HCT116 (cell line): ENCODE measurements at regions not wholly inside any gene's neighbourhood (a gene's known extent, or its start where the extent isn't known, plus 50 kb on each side); places are given as distances from the start of the nearest gene placed in this dataset.

Source experiments
- ATAC-seq: fragments of 200-7000 bp; cut with Tn5 transposase; 2 replicates; pipeline ENCODE4 v1.9.1; 2020; ENCODE audit warnings: mild to moderate bottlenecking, moderate library complexity
- BruUV-seq: library from RNA; stranded (reverse); fragments of 400-500 nt; replicated peaks from 2 replicates; lab custom pipeline; 2021; lab: Mats Ljungman, UMichigan
- CTCF ChIA-PET: fragments of 300-600 bp; sonication (Branson Sonifier 250); formaldehyde crosslinking; loops from one replicate; lab custom pipeline; 2021; ENCODE audit warnings: antibody characterized with exemption; lab: Charles Lee
- POLR2A ChIA-PET: fragments of 300-600, 350-600 bp; sonication (Branson Sonifier 250); formaldehyde crosslinking; loops from one replicate; lab custom pipeline; 2021; ENCODE audit warnings: antibody characterized with exemption; lab: Charles Lee
- RAD21 ChIA-PET, 2 experiments: fragments of 300-600 bp; sonication (Branson Sonifier 250); formaldehyde crosslinking; loops; one replicate each; lab custom pipeline; 2023; ENCODE audit warnings: low total read pairs in 2 of 2; ENCODE audit not compliant: uncharacterized antibody in 2 of 2, unreplicated experiment in 2 of 2, low non-redundant PET in 1 of 2; lab: Charles Lee
- DNase-seq: peaks from one replicate; pipeline ENCODE4 v3.0.0-alpha.2; 2010; ENCODE audit warnings: low read depth, low spot score
- H2AFZ ChIP-seq: fragments of 200-600 bp; shearing (Covaris generic), sonication (generic); 2 replicates; pipeline ENCODE4 v1.6.1; 2017; ENCODE audit warnings: low read depth, mixed run types, mixed read lengths, antibody characterized with exemption, low read length; ENCODE audit not compliant: poor library complexity, severe bottlenecking
- H3K27ac ChIP-seq: 2 replicates; pipeline ENCODE4 v1.5.1; 2012; ENCODE audit warnings: low read depth, low read length
- H3K27me3 ChIP-seq: fragments of 200-600 bp; sonication (generic); 2 replicates; pipeline ENCODE4 v1.6.1; 2016; ENCODE audit warnings: mixed run types, low read length, mixed read lengths; ENCODE audit not compliant: insufficient read depth
- H3K36me3 ChIP-seq, 2 experiments: fragments of 200-500 bp in 1 of 2; fragments of 200-600 bp in 1 of 2; sonication (Bioruptor generic) in 1 of 2; sonication (generic) in 1 of 2; 2 replicates each; pipeline versions ENCODE4 v1.5.1 to v1.6.1; 2014 to 2016; ENCODE audit warnings: low read length in 2 of 2, inconsistent platforms in 1 of 2, mixed read lengths in 1 of 2, mixed run types in 1 of 2; ENCODE audit not compliant: insufficient read depth in 2 of 2, control insufficient read depth in 1 of 2
- H3K4me1 ChIP-seq, 2 experiments: fragments of 200-600 bp in 1 of 2; sonication (generic) in 1 of 2; 2 replicates each; pipeline versions ENCODE4 v1.5.1 to v1.6.1; 2012 to 2017; ENCODE audit warnings: low read length in 2 of 2, inconsistent platforms in 1 of 2, mild to moderate bottlenecking in 1 of 2, mixed read lengths in 1 of 2, mixed run types in 1 of 2, moderate library complexity in 1 of 2; ENCODE audit not compliant: insufficient read depth in 2 of 2, control insufficient read depth in 1 of 2
- H3K4me2 ChIP-seq: fragments of 200-600 bp; sonication (generic); 2 replicates; pipeline ENCODE4 v1.6.1; 2017; ENCODE audit warnings: mixed run types, low read length, mixed read lengths
- H3K4me3 ChIP-seq, 2 experiments: fragments of 200-600 bp in 1 of 2; sonication (generic) in 1 of 2; replicated peaks in 1 of 2; 2 replicates each; pipeline ENCODE4 v1.5.1; 2011 to 2016; ENCODE audit warnings: low read length in 2 of 2, control low read depth in 1 of 2, low read depth in 1 of 2, mild to moderate bottlenecking in 1 of 2, mixed read lengths in 1 of 2, mixed run types in 1 of 2
- H3K79me2 ChIP-seq: fragments of 200-600 bp; sonication (generic); 2 replicates; pipeline ENCODE4 v1.6.1; 2017; ENCODE audit warnings: mild to moderate bottlenecking, mixed run types, low read length, moderate library complexity, mixed read lengths; ENCODE audit not compliant: insufficient read depth
- H3K9ac ChIP-seq: fragments of 200-600 bp; sonication (generic); 2 replicates; pipeline ENCODE4 v1.6.1; 2016; ENCODE audit warnings: low read length, mixed read lengths
- H3K9me2 ChIP-seq: fragments of 200-600 bp; sonication (generic), shearing (Covaris generic); 2 replicates; pipeline ENCODE4 v1.6.1; 2017; ENCODE audit warnings: mixed run types, mild to moderate bottlenecking, moderate library complexity; ENCODE audit not compliant: insufficient read depth
- H3K9me3 ChIP-seq, 2 experiments: fragments of 200-500 bp in 1 of 2; fragments of 200-600 bp in 1 of 2; sonication (Bioruptor generic) in 1 of 2; sonication (generic) in 1 of 2; 2 replicates each; pipeline ENCODE4 v1.6.1; 2014 to 2017; ENCODE audit warnings: low read length in 2 of 2, mixed read lengths in 2 of 2, inconsistent platforms in 1 of 2, low read depth in 1 of 2, mild to moderate bottlenecking in 1 of 2, mixed run types in 1 of 2, moderate library complexity in 1 of 2; ENCODE audit not compliant: control insufficient read depth in 1 of 2, insufficient read depth in 1 of 2
- H4K20me1 ChIP-seq: fragments of 200-600 bp; sonication (generic), shearing (Covaris generic); 2 replicates; pipeline ENCODE4 v1.6.1; 2017; ENCODE audit warnings: mixed run types, mild to moderate bottlenecking, moderate library complexity; ENCODE audit not compliant: insufficient read depth
- CBX3 ChIP-seq: IDR thresholded peaks from 2 replicates; pipeline ENCODE4 v1.6.1; 2012; ENCODE audit warnings: low read depth
- CEBPB ChIP-seq: IDR thresholded peaks from 2 replicates; pipeline ENCODE4 v1.6.1; 2012; ENCODE audit warnings: low read depth
- ELF1 ChIP-seq: IDR thresholded peaks from 2 replicates; pipeline ENCODE4 v1.6.1; 2012; ENCODE audit warnings: low read depth, borderline replicate concordance
- FOSL1 ChIP-seq: IDR thresholded peaks from 2 replicates; pipeline ENCODE4 v1.6.1; 2012; ENCODE audit warnings: low read depth
- JUND ChIP-seq: IDR thresholded peaks from 2 replicates; pipeline ENCODE4 v1.6.1; 2012
- POLR2A ChIP-seq: IDR thresholded peaks from 2 replicates; pipeline ENCODE4 v1.7.0; 2011; ENCODE audit warnings: borderline replicate concordance; ENCODE audit not compliant: insufficient read depth, insufficient read length; ENCODE audit errors: extremely low read depth
- TCF7L2 ChIP-seq: IDR thresholded peaks from 2 replicates; pipeline ENCODE4 v1.7.0; 2011; ENCODE audit warnings: borderline replicate concordance, inconsistent platforms; ENCODE audit not compliant: insufficient read depth, insufficient read length; ENCODE audit errors: extremely low read depth
- ZFX ChIP-seq: fragments of 450-650 bp; IDR thresholded peaks from 2 replicates; pipeline ENCODE4 v1.6.1; 2017
- intact Hi-C: fragments of 100-400 bp; cut with micrococcal nuclease; formaldehyde crosslinking; loops from 2 replicates; pipeline ENCODE4 v1.10.0; 2022
- TF ChIP-seq, protein P1 (sequence below): IDR thresholded peaks from 2 replicates; pipeline ENCODE4 v1.6.1; 2012; ENCODE audit warnings: low read depth
- TF ChIP-seq, protein P2 (sequence below): IDR thresholded peaks from 2 replicates; pipeline ENCODE4 v1.6.1; 2012

DNA sequence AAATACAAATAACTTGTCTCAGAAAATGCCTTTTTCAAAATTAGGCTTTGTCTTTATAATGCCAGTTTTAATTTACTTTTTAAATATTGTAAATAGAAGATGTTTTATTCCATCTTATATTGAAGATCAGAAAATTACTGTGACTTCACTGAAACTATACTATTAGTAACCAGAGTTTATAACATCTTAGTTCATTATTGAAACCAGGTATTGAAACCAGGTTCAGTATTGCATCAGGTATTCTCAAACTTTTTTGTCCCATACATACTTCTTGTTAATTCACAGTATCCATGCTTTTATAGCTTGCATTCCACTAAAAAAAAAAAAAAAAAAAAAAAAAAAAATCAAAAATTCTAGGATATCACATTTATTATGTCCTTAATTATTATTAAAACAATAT lies 227.5 kb downstream of the GXYLT1 start:
- Histone ChIP-seq H3K4me1 (no peaks in the 10 kb centered on the region), H3K9ac (no peak overlapping the region), H3K79me2 (no peaks in the 10 kb centered on the region), H3K36me3 (no peaks in the 10 kb centered on the region), H3K27ac (no peak overlapping the region), H3K9me3 (no peaks in the 10 kb centered on the region), H4K20me1 (no peaks in the 10 kb centered on the region), H3K9me2 (no peaks in the 10 kb centered on the region), H3K27me3 (no peaks in the 10 kb centered on the region), H3K4me2 (no peak overlapping the region), H3K4me3 (no peak overlapping the region), H2AFZ (no peak overlapping the region)
- ChIA-PET POLR2A (no interaction called here), RAD21 (no interaction called here), CTCF (no interaction called here)
- TF ChIP-seq ELF1 (no peak), CEBPB (no peak), ZFX (no peak), POLR2A (no peak), TCF7L2 (no peak), JUND (no peak), FOSL1 (no peak), CBX3 (no peak)
- TF ChIP-seq, protein P1, sequence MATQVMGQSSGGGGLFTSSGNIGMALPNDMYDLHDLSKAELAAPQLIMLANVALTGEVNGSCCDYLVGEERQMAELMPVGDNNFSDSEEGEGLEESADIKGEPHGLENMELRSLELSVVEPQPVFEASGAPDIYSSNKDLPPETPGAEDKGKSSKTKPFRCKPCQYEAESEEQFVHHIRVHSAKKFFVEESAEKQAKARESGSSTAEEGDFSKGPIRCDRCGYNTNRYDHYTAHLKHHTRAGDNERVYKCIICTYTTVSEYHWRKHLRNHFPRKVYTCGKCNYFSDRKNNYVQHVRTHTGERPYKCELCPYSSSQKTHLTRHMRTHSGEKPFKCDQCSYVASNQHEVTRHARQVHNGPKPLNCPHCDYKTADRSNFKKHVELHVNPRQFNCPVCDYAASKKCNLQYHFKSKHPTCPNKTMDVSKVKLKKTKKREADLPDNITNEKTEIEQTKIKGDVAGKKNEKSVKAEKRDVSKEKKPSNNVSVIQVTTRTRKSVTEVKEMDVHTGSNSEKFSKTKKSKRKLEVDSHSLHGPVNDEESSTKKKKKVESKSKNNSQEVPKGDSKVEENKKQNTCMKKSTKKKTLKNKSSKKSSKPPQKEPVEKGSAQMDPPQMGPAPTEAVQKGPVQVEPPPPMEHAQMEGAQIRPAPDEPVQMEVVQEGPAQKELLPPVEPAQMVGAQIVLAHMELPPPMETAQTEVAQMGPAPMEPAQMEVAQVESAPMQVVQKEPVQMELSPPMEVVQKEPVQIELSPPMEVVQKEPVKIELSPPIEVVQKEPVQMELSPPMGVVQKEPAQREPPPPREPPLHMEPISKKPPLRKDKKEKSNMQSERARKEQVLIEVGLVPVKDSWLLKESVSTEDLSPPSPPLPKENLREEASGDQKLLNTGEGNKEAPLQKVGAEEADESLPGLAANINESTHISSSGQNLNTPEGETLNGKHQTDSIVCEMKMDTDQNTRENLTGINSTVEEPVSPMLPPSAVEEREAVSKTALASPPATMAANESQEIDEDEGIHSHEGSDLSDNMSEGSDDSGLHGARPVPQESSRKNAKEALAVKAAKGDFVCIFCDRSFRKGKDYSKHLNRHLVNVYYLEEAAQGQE, result no peak
- TF ChIP-seq, protein P2, sequence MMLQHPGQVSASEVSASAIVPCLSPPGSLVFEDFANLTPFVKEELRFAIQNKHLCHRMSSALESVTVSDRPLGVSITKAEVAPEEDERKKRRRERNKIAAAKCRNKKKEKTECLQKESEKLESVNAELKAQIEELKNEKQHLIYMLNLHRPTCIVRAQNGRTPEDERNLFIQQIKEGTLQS, result no peak
- no peak for ATAC-seq
- DNase-seq, result no peak
- intact Hi-C loops, result no loop called here
- no TSS peak for BruUV-seq
